ENCODE measurements at regions not wholly inside any gene's neighbourhood (a gene's known extent, or its start where the extent isn't known, plus 50 kb on each side); places are given as distances from the start of the nearest gene placed in this dataset.
"Not testable (repeated sequence)": the region's sequence is repeated elsewhere in the genome, so short reads cannot be mapped to it uniquely, and the experiment has no call there.

DNA sequence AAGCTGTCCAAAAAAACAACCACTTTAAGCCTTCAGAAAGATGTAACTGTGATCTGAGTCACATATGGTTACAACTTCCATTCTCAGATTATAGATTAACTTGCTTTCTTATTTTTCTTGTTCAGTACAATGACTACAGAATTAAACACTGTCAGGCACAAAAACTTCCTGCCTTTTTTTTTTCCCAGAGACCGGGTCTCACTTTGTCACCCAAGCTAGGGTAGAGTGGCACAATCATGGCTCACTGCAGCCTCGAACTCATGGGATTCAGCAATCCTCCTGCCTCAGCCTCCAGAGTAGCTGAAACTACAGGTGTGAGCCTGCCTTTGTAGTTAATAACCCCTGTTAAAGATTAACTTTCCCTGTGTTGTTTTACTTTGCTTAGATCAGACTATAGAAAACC, 163.2 kb downstream of the AVL9 start:
- in situ Hi-C loops (cut with HindIII; ENCODE audit: low sequenced_read_pairs): no loop called here

DNA sequence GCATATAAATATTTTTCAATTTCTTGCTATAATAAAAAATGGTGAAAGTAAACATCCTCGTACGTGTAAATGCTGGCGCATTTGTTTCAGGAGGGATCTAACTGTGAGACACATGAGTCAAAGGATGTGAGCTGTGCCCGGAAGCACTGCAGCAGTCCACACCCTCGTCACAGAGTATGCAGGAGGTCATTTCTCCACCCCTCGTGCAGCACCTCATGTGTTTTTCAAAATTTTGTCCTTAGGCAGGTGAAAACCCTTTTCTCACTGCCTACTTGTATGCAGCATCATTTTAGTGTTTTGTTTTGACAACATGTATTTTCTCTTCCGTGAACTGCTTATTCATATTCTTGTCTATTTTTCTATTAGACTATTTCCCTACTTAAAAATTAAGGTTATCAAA, 162.7 kb downstream of the AVL9 start:
- in situ Hi-C loops (cut with HindIII; ENCODE audit: low sequenced_read_pairs): no loop called here

DNA sequence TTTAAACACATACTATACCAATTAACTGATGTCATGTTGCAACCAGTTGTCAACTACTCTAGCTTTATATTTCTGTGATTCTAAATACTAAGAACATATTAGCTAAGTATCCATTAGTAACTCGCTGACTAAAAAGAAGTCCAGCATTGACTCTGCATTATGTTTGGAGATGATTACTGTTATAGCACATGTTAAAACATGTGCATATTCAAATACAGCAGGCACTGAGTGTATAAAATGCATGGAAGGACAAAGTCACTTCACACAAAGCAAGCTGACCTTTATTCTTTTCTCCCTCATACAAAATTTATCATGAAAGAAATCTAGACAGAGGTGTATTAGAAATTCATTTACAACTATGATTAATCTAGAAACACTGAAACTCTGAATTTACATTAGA, 159.3 kb downstream of the AVL9 start:
- in situ Hi-C loops (cut with HindIII; ENCODE audit: low sequenced_read_pairs): not testable (repeated sequence)

DNA sequence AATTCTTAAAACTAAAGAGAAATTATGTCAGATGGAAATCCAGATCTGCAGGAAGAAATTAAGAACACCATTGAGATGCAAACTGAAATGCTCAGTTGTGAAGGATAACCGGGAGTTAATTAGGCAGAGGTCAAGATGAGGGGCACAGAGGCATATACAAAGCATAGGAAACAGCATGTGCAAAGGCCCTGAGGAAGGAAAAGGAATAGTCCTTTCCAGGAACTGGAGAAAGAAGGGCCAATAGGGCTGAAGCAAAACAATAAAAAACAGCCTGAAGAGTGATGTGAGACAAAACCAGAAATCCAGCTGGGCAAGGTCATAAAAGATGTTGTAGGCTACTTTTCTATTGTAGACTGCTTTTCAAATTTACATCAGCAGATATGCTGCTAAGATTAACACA, 155.1 kb downstream of the AVL9 start:
- in situ Hi-C loops (cut with HindIII; ENCODE audit: low sequenced_read_pairs): not testable (repeated sequence)

DNA sequence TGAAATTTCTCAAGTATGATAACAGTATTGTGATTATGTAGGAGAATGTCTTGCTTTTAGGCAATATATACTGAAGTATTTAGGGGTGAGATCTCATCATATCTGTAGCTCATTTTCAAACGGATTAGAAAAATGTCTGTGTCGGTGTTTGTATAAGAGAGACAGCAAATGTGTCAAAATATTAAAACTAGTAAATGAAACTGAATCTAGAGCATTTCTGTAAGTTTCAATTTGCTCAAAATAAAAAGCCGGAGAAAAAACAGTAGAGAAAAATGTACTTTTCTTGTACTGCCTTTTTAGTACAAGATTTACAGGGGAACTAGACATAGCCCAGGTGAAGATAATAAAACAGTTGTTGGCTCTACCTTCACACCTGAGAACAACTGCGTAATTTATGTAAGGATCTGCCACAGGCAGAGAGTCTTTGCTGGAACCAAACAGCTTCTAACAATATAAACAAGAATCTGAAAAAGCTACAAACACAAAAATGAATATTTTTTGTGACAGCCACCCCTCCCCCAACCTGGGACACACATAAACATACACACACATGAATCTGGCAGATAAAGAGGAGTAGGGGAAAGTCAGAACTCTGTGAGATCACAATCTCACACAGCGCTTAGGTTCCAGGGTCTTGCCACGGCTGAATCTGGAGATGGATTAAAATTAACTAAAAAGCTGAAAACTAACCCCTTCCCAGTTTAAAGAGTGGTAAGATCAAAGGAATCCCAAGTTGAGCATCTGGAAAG, 153.3 kb downstream of the AVL9 start:
- in situ Hi-C loops (cut with HindIII; ENCODE audit: low sequenced_read_pairs): no loop called here

DNA sequence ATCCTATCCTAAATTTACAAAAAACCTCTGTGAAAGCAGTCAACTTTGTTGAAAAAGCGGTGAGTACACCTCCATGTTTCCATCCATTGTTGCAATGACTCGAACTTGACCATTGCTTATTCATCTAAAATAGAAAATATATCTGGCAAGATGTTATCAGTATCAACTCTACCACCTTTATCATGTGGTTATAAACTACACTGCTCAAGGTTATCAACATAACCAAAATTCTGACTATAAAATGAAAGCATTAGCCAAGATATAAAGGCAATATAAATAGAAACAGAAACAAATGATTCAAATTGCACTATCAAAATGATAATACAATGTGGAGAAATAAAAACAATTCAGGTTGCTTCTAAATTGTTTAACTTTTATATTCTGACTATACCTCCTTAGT, 150.0 kb downstream of the AVL9 start:
- in situ Hi-C loops (cut with HindIII; ENCODE audit: low sequenced_read_pairs): not testable (repeated sequence)

DNA sequence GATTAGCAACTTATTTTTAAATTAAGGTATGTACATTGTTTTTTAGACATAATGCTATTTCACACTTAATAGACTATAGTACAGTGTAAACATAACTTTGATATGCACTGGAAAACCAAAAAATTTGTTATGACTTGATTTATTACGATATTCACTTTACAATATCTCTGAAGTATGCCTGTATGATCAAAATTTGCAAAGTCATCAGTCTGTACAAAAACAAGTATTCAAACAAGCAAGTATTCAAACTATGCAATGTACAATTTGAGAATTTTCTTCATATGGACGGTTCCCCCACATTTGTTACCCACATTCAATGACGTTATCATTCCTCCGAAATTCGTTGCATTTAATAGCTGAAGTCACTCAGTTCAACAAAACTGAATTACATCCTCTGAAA, 147.9 kb downstream of the AVL9 start:
- in situ Hi-C loops (cut with HindIII; ENCODE audit: low sequenced_read_pairs): no loop called here

DNA sequence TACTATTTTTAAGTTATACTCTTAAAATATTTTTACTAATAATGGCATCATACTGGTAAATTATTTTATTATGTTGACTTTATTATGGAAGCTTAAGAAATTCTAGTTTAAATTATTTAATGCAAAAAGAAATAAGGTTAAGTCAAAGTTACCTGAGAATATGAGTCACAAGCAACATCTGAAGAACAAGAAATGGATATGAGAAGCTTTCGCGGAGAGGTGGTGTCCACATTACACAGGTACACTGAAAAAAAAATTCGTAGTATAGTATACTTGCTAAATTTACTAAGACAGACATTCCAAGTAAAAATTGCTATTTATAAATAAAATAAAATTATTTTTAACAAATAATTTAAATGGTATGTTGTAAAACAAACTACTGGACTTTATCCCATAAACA, 143.8 kb downstream of the AVL9 start:
- in situ Hi-C loops (cut with HindIII; ENCODE audit: low sequenced_read_pairs): no loop called here

DNA sequence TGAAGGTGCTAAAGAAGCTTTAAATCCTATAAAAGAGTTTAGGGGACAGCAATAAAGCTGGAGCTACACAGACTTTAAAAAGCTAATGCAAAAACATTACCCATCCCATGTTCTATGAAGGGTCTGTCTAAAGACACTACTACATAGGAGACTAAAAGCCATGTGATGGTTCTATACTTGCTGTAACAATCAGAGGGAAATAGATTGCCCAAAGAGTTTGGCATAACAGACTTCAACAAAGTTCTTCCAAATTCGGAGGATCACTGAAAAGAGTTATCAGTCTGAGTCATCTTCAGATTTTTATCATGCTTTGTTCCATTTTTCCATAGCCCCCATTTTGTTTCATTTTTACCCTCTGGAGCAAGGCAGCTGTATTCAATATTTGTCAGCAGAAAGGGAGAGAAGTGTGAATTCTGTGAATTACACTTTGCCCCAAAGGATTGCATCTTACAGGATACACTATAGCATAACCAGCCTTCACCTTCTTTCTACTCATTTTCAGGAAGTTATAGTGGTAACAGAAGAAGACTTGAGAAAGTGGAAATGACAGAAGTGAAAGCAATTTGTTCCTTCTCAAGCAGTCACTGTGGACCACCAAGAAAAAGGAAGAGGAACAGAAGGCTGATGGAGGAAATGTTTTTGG, 143.3 kb downstream of the AVL9 start:
- in situ Hi-C loops (cut with HindIII; ENCODE audit: low sequenced_read_pairs): not testable (repeated sequence)
